Esophagus muscularis mucosa (tissue), 3 donors: ENCODE measurements at regions not wholly inside any gene's neighbourhood (a gene's known extent, or its start where the extent isn't known, plus 50 kb on each side); places are given as distances from the start of the nearest gene placed in this dataset.

Source experiments
- CTCF ChIP-seq, 3 experiments: fragments of 200-600 bp in 2 of 3; fragments of 450-650 bp in 1 of 3; sonication (generic) in 2 of 3; IDR thresholded peaks; one replicate each; pipeline ENCODE4 v1.5.1; 2017 to 2019; ENCODE audit warnings: antibody characterized with exemption in 3 of 3, mild to moderate bottlenecking in 2 of 3, moderate library complexity in 1 of 3
- POLR2A ChIP-seq: fragments of 450-650 bp; IDR thresholded peaks from one replicate; pipeline ENCODE4 v1.6.1; 2017; ENCODE audit warnings: antibody characterized with exemption, moderate library complexity, mild to moderate bottlenecking, low read depth

GRCh38 chr19:30778961-30779715, 407.0 kb downstream of the ZNF536 start:
- TF ChIP-seq CTCF (IDR thresholded peaks at IDR 0.05) (no peak), POLR2A (no peak)
